Astrocyte (in vitro differentiated cells and primary cell): ENCODE measurements at regions not wholly inside any gene's neighbourhood (a gene's known extent, or its start where the extent isn't known, plus 50 kb on each side); places are given as distances from the start of the nearest gene placed in this dataset.

ENCODE experiments used
- DNase-seq: peaks from one replicate; pipeline ENCODE4 v3.0.0-alpha.2; 2010; ENCODE audit warnings: low read depth
- FAIRE-seq: peaks from 2 replicates; lab custom pipeline; 2011; peaks lifted over from hg19 to GRCh38; lab: Jason Lieb, UNC
- H2AFZ ChIP-seq: 2 replicates; pipeline ENCODE4 v1.6.0; 2012; ENCODE audit warnings: low read depth, low read length, inconsistent platforms
- H3K27ac ChIP-seq: 2 replicates; pipeline ENCODE4 v1.5.1; 2011; ENCODE audit warnings: low read depth, low read length, inconsistent platforms
- H3K27me3 ChIP-seq: 2 replicates; pipeline ENCODE4 v1.6.0; 2011; ENCODE audit warnings: low read length, inconsistent platforms; ENCODE audit not compliant: insufficient read depth
- H3K36me3 ChIP-seq: 2 replicates; pipeline ENCODE4 v1.5.1; 2011; ENCODE audit warnings: low read length, inconsistent platforms; ENCODE audit not compliant: insufficient read depth
- H3K4me1 ChIP-seq: 2 replicates; pipeline ENCODE4 v1.5.1; 2011; ENCODE audit warnings: low read length, inconsistent platforms; ENCODE audit not compliant: insufficient read depth
- H3K4me2 ChIP-seq: 2 replicates; pipeline ENCODE4 v1.6.0; 2012; ENCODE audit warnings: low read length, inconsistent platforms
- H3K4me3 ChIP-seq: 2 replicates; pipeline ENCODE4 v1.5.1; 2011; ENCODE audit warnings: low read depth, mild to moderate bottlenecking, low read length, inconsistent platforms; ENCODE audit not compliant: insufficient read depth
- H3K79me2 ChIP-seq: 2 replicates; pipeline ENCODE4 v1.6.0; 2012; ENCODE audit warnings: mild to moderate bottlenecking, low read length, inconsistent platforms; ENCODE audit not compliant: insufficient read depth
- H3K9ac ChIP-seq: 2 replicates; pipeline ENCODE4 v1.6.0; 2012; ENCODE audit warnings: mild to moderate bottlenecking, low read length, inconsistent platforms
- H3K9me3 ChIP-seq: 2 replicates; pipeline ENCODE4 v1.5.1; 2012; ENCODE audit warnings: low read depth, mild to moderate bottlenecking, low read length, inconsistent platforms; ENCODE audit not compliant: insufficient read depth
- H4K20me1 ChIP-seq: 2 replicates; pipeline ENCODE4 v1.6.0; 2012; ENCODE audit warnings: low read length, inconsistent platforms; ENCODE audit not compliant: insufficient read depth
- H3K27ac Mint-ChIP-seq: one replicate; pipeline ENCODE4 v1.8.0; 2021; ENCODE audit warnings: mild to moderate bottlenecking, mixed read lengths; ENCODE audit not compliant: unreplicated experiment
- H3K27me3 Mint-ChIP-seq: one replicate; pipeline ENCODE4 v1.8.0; 2021; ENCODE audit warnings: low read depth, mixed read lengths; ENCODE audit not compliant: unreplicated experiment
- H3K36me3 Mint-ChIP-seq: one replicate; pipeline ENCODE4 v1.8.0; 2021; ENCODE audit warnings: low read depth, mixed read lengths; ENCODE audit not compliant: unreplicated experiment
- H3K4me1 Mint-ChIP-seq: one replicate; pipeline ENCODE4 v1.8.0; 2021; ENCODE audit warnings: low read depth, mixed read lengths; ENCODE audit not compliant: unreplicated experiment
- H3K4me3 Mint-ChIP-seq: one replicate; pipeline ENCODE4 v1.8.0; 2021; ENCODE audit warnings: mild to moderate bottlenecking, moderate library complexity, mixed read lengths; ENCODE audit not compliant: unreplicated experiment
- H3K9me3 Mint-ChIP-seq: one replicate; pipeline ENCODE4 v1.8.0; 2021; ENCODE audit warnings: mild to moderate bottlenecking, mixed read lengths; ENCODE audit not compliant: unreplicated experiment
- EZH2 ChIP-seq: IDR thresholded peaks from 2 replicates; pipeline ENCODE4 v1.6.1; 2012; ENCODE audit warnings: mild to moderate bottlenecking, low read length, inconsistent platforms; ENCODE audit not compliant: insufficient read depth
- TF ChIP-seq, protein P1 (sequence below): IDR thresholded peaks from 2 replicates; pipeline ENCODE4 v1.5.1; 2011; ENCODE audit warnings: low read depth, mild to moderate bottlenecking, inconsistent platforms, low read length, moderate library complexity; ENCODE audit not compliant: insufficient read depth

DNA sequence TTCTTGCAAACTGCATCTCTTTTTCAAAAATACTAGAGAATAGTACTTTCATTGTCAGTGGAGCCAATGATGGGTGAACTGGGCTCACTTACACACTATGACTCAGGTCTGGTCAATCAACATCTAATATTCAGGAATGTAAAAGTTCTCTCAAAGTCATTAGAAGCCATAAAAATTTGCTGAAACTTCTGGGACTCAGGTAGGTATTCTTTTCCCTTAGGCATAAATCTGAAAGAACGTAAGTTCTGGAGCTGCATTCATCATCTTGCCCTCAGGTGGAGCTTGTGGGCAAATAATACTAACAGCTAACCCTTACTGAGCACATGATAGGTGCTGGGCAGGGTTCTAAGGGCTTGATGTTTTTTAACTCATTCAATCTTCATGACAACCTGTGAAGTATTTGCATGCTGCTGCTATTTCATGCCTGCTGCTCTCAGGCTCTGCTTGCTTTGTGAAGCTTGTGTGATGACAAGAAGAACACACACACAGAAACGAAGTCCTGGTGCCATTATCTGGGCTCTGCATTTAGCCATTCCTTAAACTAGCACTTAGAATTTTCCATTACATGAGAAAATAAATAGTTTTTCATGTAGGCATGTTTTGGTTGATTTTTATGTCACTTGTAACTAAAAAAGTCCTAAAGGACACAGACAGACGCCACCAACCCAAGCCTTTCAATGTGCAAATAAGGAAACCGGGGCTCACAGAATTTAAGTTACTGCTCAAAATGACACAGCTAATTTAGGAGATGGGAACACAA is 394.2 kb upstream of the LYPLAL1 start:
- Histone ChIP-seq H3K9me3 (no peaks in the 10 kb centered on the region), H3K27me3 (no peaks in the 10 kb centered on the region), H3K36me3 (no peaks in the 10 kb centered on the region), H3K4me2 (no peak overlapping the region), H3K9ac (no peak overlapping the region), H3K27ac (no peak overlapping the region), H3K4me3 (no peak overlapping the region), H2AFZ (no peak overlapping the region), H3K4me1 (peaks cover 4% of the 10 kb centered on the region), H4K20me1 (no peaks in the 10 kb centered on the region), H3K79me2 (no peaks in the 10 kb centered on the region)
- Mint-ChIP-seq H3K27me3 (no peaks in the 10 kb centered on the region), H3K4me1 (peaks cover 7% of the 10 kb centered on the region), H3K4me3 (no peak overlapping the region), H3K27ac (no peak overlapping the region), H3K9me3 (peaks cover 2% of the 10 kb centered on the region), H3K36me3 (no peaks in the 10 kb centered on the region)
- FAIRE-seq (no peak), DNase-seq (peak; percentile 54)
- TF ChIP-seq EZH2, result no peak
- TF ChIP-seq, protein P1, sequence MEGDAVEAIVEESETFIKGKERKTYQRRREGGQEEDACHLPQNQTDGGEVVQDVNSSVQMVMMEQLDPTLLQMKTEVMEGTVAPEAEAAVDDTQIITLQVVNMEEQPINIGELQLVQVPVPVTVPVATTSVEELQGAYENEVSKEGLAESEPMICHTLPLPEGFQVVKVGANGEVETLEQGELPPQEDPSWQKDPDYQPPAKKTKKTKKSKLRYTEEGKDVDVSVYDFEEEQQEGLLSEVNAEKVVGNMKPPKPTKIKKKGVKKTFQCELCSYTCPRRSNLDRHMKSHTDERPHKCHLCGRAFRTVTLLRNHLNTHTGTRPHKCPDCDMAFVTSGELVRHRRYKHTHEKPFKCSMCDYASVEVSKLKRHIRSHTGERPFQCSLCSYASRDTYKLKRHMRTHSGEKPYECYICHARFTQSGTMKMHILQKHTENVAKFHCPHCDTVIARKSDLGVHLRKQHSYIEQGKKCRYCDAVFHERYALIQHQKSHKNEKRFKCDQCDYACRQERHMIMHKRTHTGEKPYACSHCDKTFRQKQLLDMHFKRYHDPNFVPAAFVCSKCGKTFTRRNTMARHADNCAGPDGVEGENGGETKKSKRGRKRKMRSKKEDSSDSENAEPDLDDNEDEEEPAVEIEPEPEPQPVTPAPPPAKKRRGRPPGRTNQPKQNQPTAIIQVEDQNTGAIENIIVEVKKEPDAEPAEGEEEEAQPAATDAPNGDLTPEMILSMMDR, result no peak

DNA sequence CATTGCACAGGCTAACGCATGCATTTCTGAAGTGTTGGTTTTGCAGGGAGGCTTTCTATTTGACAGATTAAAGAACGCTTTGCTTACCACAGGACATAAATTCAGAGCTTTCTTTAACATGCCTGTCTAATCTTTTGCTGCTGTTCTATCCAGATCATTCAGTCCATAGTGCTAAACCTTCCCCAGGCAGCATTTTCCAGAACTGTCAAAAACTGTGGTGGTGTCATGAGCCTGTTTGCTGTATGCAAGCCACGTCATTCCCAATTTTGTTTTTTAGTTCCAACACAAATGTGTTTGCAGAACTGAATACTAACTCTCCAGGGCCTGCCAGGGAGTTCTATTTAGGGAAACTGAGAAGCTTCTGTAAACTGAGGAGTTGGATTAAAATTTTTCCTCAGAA is 390.5 kb upstream of the LYPLAL1 start:
- Histone ChIP-seq H3K27me3 (no peaks in the 10 kb centered on the region), H4K20me1 (no peaks in the 10 kb centered on the region), H3K79me2 (no peaks in the 10 kb centered on the region), H3K4me3 (no peak overlapping the region), H2AFZ (no peak overlapping the region), H3K36me3 (no peaks in the 10 kb centered on the region), H3K4me2 (no peak overlapping the region), H3K9ac (no peak overlapping the region), H3K27ac (no peak overlapping the region), H3K9me3 (no peaks in the 10 kb centered on the region), H3K4me1 (peaks cover 7% of the 10 kb centered on the region)
- Mint-ChIP-seq H3K27me3 (no peaks in the 10 kb centered on the region), H3K9me3 (peaks cover 2% of the 10 kb centered on the region), H3K27ac (no peak overlapping the region), H3K36me3 (no peaks in the 10 kb centered on the region), H3K4me1 (peaks cover 5% of the 10 kb centered on the region), H3K4me3 (no peak overlapping the region)
- FAIRE-seq (no peak), DNase-seq (no peak)
- TF ChIP-seq, protein P1, result no peak
- no peak for TF ChIP-seq EZH2

DNA sequence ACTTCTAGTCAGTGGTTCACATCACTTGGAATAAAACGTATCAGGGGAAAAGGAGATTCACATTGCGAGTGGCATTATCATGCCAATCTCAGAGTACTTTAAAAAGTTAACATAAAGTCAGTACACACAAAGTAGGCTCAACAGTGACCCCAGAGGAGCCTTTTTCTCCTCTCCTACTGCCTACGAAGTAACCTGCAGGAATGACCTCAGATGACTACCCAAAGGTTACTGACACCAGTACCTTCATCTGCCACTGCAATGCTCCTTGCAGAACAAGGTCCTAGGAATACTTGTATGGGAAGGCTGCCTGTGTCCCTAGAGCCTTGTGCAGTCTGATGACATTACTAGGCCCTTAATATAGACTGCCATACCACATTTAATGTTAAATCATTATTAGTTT is 389.8 kb upstream of the LYPLAL1 start:
- H3K9me3 ChIP-seq, result no peaks in the 10 kb centered on the region
- H3K79me2 ChIP-seq, result no peaks in the 10 kb centered on the region
- no peak overlapping the region for H2AFZ ChIP-seq
- no peak for TF ChIP-seq EZH2
- TF ChIP-seq, protein P1, result no peak
- Mint-ChIP-seq H3K9me3 (peaks cover 2% of the 10 kb centered on the region), H3K27me3 (no peaks in the 10 kb centered on the region), H3K27ac (no peak overlapping the region), H3K4me3 (no peak overlapping the region), H3K4me1 (peaks cover 3% of the 10 kb centered on the region), H3K36me3 (no peaks in the 10 kb centered on the region)
- no peak for FAIRE-seq
- H3K27me3 ChIP-seq, result no peaks in the 10 kb centered on the region
- no peak overlapping the region for H3K9ac ChIP-seq
- no peaks in the 10 kb centered on the region for H3K36me3 ChIP-seq
- no peak overlapping the region for H3K4me3 ChIP-seq
- H3K27ac ChIP-seq, result no peak overlapping the region
- peaks cover 7% of the 10 kb centered on the region for H3K4me1 ChIP-seq
- no peak for DNase-seq
- no peaks in the 10 kb centered on the region for H4K20me1 ChIP-seq
- H3K4me2 ChIP-seq, result no peak overlapping the region
